Prostate gland (tissue), 2 donors: ENCODE measurements at regions not wholly inside any gene's neighbourhood (a gene's known extent, or its start where the extent isn't known, plus 50 kb on each side); places are given as distances from the start of the nearest gene placed in this dataset.

Experiments used
- CTCF ChIP-seq, 4 experiments: fragments of 200-600 bp in 2 of 4; fragments of 450-650 bp in 2 of 4; sonication (generic) in 2 of 4; IDR thresholded peaks; 1 replicate in 3 of 4; 2 replicates in 1 of 4; pipeline ENCODE4 v1.5.1; 2016 to 2019; ENCODE audit warnings: antibody characterized with exemption in 4 of 4, mild to moderate bottlenecking in 2 of 4, moderate library complexity in 2 of 4
- POLR2A ChIP-seq: fragments of 450-650 bp; IDR thresholded peaks from one replicate; pipeline ENCODE4 v1.6.1; 2016; ENCODE audit warnings: antibody characterized with exemption, mild to moderate bottlenecking

- TF ChIP-seq CTCF (IDR thresholded peaks at IDR 0.05) (no peak), POLR2A (no peak)
Observed at GRCh38 chr9:118751848-118752223, 617.4 kb downstream of the BRINP1 start.
